Hematopoietic multipotent progenitor cell treated with erythropoietin and hydrocortisone succinate and interleukin-3 and kit ligand, for 4 days (in vitro differentiated cells): ENCODE measurements at regions not wholly inside any gene's neighbourhood (a gene's known extent, or its start where the extent isn't known, plus 50 kb on each side); places are given as distances from the start of the nearest gene placed in this dataset.

Experiments used
- DNase-seq: peaks from one replicate; pipeline ENCODE4 v3.0.0-alpha.2; 2015

GRCh38 chr9:35540315-35540714, 50.4 kb downstream of the RUSC2 start:
- no peak for DNase-seq

- no peak for DNase-seq
These were observed 56.9 kb downstream of the RUSC2 start for GRCh38 chr9:35546853-35547252.

GRCh38 chr9:35547889-35548418, 57.1 kb upstream of the TESK1 start:
- DNase-seq: no peak

DNA sequence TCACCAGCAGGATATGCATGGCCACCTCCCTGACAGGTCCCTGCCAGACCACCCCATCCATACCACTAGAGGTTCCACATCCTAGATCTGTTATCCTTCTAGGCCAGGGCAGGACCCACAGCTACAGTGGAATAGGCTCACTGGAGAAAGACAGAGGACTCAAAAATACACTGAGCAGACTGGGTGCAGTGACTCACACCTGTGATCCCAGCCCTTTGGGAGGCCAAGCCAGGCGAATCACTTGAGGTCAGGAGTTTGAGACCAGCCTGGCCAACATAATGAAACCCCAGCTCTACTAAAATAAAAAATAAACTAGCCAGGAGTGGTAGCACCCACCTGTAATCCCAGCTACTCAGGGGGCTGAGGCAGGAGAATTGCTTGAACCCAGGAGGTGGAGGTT, 56.5 kb upstream of the TESK1 start:
- no peak for DNase-seq

DNA sequence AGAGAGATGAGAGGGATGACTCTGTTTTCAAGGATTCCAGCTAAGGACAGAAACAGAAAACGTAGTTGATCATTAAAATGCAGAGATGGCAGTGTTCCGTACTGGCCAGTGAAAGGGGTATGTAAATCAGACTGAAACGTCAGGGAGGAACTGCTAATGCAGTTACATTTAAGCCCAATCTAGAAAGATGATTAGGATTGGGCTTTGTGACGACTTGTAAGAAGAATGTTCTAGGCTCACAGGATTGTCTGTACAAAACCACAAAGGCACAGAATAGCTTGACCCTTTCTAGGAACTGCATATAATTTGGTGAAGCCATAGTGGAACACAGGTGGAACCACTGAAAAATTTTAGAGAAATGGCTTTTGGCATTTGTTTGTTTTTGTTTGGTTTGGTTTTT, 55.6 kb upstream of the TESK1 start:
- no peak for DNase-seq

DNA sequence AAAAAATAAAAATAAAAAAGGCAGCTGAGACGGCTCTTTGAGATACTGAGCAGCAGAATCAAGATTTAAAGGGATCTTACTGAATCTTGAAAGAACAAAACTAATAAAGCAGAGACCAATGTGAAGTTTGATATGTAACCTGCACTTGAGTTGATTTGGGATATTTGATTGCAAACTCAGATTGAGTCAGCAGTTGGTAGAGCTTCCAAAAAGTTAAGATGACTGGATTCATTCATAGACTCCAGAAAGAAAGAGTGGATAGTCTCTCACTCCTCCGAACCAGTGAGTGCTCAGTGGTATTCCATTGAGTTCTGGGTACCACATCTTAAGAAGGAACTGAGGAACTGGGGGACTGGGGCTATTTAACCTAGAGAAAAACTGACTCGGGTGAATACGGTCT, 52.7 kb upstream of the TESK1 start:
- DNase-seq: no peak

GRCh38 chr9:35552837-35553236, 52.2 kb upstream of the TESK1 start:
- DNase-seq: no peak

- DNase-seq: peak; percentile 91
These were observed 51.2 kb upstream of the TESK1 start for GRCh38 chr9:35553670-35554543.

GRCh38 chr9:35555246-35555701, 49.8 kb upstream of the TESK1 start:
- no peak for DNase-seq
